ENCODE measurements at regions not wholly inside any gene's neighbourhood (a gene's known extent, or its start where the extent isn't known, plus 50 kb on each side); places are given as distances from the start of the nearest gene placed in this dataset.

GRCh38 chr3:72597756-72598195, 250.5 kb downstream of the SHQ1 start:
- TF ChIP-seq CTCF (IDR thresholded peaks at IDR 0.05) (no peak), POLR2A (IDR thresholded peaks at IDR 0.05) (no peak)

All from vagina (tissue), 2 donors.